Activated CD8-positive, alpha-beta memory T cell treated with anti-CD3 and anti-CD28 coated beads, Interleukin-2, amount 50 U/mL, for 4 hours (primary cell): ENCODE measurements at regions not wholly inside any gene's neighbourhood (a gene's known extent, or its start where the extent isn't known, plus 50 kb on each side); places are given as distances from the start of the nearest gene placed in this dataset.
"Not testable (repeated sequence)": the region's sequence is repeated elsewhere in the genome, so short reads cannot be mapped to it uniquely, and the experiment has no call there.

Experiments used
- DNase-seq: peaks from one replicate; pipeline ENCODE4 v3.0.0-alpha.2; 2020

DNA sequence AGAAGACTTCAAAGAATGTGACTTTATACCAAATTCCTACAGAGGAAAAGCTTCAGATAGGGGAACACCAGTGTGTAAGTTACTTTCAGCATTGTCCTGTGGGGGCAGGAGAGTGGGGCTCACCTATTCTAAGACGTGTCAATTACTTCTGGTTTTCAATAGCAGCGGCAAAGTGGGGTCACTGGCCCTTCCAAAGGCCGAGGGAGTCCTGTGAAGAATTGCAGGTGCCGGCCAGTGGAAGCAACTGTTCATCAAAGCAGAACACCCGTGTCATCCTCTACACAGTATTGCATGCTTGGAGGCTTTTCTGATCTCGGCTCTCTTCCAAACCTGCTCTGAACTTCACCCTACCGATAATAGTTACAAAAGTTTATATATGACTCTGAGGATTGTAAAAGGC, 1176.5 kb upstream of the TMEFF2 start:
- no peak for DNase-seq

DNA sequence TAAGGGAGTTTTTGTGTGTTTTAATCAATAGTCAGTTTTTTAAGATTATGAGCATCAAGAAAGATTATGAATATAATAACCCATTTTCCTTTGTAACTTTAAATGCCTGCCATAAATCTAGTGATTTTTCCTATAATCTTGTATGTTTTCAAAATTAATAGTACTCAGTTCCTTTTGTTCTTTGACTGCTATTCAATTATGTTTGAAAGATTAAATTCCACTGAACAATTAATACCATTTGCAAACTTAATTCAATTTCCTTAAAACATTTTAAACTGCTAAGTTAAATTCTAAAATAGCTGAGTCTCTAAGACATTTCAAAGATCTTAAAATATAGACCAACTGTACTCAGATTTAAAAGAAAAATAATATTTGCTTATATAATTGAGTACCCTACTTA, 1173.9 kb upstream of the TMEFF2 start:
- DNase-seq, result no peak

DNA sequence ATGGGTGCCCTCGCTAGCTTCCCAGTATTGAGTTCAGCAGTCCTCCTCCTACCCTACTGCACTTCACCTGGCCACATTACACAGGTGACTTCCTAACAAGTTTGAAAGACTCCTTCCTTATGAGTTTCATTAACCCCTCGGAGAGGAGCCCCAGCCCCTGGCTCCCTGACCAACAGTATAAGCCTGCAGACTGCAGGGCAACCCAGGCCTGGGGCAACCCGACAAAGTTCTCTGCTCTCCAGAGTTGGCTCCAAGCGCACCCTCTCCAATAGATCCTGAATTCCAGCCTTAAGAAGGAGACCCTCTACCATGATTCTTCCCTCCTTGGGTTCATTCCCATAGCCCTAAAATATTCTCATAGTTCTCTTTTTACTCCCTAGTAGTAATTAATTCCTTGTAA, 1162.8 kb upstream of the TMEFF2 start:
- no peak for DNase-seq

DNA sequence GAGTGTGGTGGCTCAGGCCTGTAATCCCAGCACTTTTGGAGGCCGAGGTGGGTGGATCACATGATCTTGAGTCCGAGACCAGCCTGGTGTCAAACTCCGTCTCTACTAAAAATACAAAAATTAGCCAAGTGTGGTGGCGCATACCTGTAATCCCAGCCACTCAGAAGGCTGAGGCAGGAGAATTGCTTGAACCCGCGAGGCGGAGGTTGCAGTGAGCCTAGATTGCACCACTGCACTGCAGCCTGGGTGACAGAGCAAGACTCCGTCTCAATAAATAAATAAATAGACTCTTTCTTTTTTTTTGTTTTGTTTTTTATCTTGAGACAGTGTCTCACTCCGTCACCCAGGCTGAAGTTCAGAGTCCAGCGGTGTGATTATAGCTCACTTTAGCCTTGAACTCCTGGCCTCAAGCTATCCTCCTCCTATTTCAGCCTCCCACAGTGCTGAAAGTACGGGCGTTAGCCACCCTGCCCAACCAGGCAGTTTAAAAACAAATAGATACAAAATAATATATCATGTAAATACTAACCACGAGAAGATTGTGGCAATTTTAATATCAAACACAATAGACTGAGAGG, 1158.0 kb upstream of the TMEFF2 start:
- not testable (repeated sequence) for DNase-seq

DNA sequence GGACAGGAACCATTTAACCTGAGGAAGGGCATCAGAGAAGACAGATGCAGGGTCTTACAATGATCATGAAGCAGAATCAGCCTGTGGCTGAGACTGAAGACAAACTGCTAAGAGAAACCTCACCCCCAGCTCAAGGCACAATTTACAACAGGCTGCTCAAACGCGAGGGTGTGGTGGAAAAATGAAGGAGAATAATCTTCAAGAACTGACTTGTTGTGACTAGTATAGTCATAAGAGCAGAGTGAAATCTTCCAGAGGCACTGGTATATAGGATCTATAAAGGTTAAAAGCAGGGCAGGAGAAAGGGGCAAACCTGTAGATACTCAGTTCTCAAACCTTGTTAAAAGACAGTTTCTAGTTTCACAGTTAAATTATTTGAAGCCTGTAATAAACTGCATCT, 1155.8 kb upstream of the TMEFF2 start:
- DNase-seq, result no peak

DNA sequence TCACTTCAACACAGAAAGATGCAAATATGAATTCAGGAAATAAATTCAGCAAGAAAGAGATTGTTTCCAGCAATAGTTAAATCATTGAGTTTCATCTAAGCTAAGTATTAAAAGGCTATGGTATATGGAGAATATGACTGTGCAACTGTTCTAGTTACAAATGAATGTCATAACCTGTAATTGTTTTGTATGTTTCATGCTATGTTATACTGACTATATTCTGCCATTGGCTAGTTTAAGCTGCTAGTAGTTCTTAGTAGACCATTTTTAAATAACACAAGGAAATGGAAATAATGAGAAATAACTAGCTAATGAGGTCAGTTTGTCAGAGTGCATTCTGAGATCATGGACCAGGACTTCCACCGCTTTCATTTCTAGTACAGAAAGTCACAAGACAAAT, 1154.9 kb upstream of the TMEFF2 start:
- DNase-seq, result no peak

DNA sequence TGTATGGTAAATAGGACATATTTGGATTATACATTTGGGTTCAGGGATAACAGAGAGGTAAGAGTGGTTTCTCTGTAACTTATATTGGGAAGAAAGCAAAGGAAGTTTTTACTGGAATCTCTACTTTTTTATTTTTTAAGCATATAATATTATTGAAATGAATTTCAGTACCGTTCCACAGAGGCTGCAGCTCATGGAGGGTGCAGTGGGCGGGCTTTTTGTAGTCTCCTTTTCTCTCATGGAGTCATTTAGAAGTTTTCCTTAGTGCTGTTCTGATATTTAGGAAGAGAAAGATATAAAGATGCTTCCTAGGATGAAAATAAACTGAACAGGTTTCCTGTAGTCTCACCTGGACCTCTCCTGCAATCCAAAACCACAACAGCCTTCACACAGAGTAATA, 1153.3 kb upstream of the TMEFF2 start:
- no peak for DNase-seq

DNA sequence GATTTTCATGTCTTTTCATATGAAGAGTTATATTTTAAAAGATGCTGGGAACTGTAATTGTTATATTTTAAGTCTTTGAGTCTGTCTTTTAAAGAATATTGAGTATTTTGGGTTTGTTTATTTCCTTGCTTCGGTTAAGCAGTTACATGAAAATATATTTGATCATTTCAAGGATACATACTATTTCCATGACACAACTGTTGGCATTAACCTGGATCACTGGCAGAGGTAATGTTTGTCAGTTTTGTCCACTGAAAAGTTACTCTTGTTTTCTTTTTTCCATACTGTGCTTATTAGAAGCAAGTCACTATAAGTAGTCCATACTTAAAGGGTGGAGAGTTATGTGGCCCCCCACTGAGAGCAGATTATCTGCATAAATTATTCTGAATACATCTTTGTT, 1142.0 kb upstream of the TMEFF2 start:
- no peak for DNase-seq

DNA sequence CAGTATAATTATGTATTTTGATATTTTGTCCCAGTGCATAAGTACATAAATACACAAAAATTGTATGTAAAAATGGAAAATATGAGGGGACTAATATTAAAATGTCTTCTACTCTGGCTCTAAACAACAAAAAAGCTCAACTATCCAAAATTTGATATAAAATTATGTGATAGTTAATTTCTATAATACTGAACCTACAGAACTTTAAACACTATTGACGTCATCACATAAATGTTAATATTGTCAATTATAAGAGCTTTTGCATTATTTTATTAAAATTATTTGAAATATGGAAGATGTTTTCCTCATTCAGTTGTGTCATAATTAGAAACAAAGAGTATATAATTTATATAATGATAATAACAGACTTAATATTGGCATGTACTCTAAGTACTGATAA, 1139.7 kb upstream of the TMEFF2 start:
- DNase-seq, result no peak

DNA sequence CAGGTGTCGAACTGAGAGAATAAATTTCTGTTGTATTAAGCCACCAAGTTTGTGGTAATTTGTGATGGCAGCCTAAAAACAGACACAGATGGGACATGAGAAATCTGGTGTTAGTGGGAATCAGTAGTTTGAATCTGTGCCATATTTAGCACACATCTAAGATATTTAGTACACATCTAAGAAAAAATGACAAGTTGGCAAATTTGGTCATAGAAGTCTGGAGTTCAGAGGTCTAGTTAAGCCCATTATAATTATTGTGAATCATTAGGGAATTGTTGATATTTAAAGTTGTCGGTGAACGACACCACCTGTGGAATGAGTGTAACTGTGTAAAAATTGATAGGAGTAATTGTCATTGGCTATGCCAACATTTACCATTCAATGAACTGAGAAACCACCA, 1138.8 kb upstream of the TMEFF2 start:
- DNase-seq, result no peak

DNA sequence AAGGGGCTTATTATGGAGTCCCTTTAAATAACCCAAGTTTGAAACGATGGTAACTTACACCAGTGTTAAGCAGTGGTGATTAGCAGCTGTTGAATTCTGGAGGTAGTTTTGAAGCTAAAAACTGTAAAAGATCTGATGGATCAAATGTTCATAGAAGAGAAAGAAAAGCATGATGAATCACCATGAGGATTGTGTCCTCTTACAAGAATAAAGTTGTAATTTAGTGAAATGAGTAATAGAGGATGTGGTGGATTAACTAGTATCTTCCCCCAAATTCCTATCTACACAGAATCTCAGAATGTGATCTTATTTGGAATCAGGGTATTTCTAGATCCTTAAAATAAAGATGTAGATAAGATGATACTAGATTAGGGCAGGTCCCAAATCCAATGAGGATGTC, 1138.2 kb upstream of the TMEFF2 start:
- DNase-seq, result no peak

DNA sequence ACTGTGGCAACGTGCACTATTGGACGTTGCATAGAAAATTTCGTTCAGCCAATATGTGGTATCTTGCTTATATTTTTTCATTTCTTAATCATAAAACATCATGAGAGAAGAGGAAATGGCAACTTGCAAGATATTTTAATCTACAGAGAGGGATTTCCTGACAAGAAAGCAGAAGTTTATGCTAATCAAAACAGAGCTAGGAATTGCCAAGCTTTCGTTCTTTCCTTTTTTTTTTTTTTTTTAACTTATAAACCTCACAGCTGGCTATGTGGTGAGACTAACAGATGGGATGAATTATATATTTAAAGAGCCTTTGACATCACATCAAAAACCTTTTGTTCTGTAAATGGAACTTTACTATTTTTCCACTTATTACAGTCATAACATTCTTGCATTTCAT, 1136.9 kb upstream of the TMEFF2 start:
- no peak for DNase-seq

DNA sequence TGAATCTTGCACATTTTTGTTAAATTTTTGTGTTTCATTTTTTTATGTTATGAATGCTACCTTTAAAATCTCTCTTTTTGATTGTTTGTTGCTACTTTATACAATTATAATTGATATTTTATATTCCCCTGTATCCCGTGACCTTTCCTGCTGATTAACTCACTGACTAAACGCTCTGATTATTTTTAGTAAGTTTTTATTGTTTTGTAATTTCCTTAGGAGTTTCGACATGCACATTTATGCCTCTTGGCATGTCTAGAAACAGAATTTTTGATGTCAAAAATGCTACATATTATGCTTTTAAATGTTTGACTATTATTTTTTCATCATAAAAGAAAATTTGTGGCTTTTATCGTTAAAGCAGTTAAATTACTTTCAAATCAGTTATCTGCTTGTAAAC, 1131.6 kb upstream of the TMEFF2 start:
- no peak for DNase-seq

DNA sequence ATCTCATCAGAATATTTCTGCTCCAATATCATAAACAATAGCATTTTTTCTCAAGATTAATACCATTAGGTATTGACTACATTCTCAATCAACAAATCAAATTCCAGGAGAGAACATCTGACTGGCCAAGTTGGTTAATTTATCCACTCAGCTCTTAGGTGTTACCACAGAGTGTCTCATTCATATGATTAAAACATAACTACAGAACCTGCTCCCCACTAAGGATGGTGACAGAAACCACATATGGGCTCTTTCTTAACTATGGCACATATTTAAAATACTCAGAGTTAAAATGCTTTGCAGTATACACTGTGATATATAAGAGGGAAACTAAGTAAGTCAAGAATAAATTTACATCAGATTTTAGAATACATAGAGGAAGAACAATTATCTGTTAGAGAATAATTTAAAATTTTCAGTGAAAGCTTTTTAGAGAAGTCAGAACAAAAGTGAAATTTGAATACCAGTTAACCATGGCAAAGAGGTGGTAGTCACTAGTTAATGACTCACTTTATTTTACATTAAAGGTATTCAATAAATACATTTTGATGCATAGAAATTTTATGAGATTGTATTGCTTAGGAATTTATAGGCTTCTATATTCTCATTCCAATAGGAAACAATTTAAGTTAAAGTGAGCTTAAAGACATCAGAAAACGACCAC, 1120.8 kb upstream of the TMEFF2 start:
- no peak for DNase-seq

DNA sequence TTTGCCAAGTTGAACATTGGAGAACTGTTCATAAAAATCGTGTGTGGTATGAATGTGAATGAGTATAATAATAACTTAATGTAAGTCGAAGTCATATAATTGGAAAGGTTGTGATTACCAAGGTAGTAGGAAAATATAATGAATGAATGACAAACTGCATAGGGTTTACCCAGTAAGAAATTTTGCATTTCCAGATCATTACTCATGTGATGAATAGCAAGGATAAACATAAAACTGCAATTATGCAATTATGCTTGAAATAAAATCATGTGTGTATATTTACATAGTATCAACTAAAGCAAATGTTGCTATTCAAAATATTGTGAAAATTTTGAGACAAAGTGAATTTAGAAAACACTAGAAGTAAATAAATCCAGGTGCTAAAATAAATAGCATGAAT, 1108.7 kb upstream of the TMEFF2 start:
- DNase-seq, result no peak

DNA sequence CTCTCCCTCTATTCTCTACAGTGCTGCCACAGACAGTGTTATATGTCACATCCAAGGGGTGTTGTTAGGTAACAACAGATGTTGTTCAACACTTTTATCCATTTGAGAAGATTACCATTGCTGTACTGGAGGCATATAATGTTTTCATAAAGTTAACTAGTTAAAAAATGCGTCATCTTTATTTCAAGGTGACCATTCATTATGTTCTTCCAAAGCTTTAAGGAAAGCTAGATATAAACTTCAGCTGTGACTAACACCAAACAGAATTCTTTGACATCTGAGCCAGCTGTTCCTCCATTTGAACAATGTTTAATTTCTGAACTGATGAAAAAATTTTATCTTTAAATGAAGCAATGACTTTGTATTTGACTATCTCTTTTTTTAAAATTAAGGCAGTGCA, 1099.6 kb upstream of the TMEFF2 start:
- DNase-seq, result no peak

DNA sequence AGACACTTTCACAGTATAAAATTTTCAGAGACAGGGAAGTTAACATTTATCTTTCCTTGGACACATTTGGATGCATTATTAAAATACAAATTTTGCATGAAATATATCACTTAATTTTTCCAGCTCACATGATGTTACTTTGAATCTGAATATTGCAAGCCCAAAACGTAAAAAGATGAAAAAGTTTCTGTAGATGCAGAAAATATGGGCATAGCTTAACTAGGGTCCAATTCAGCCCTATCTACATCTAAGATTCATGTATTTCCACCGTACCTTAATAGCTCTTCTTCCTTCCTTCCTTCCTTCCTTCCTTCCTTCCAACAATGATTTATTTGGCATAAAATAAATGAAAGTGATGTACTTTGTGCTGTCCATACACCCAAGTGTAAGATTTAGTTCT, 1084.6 kb upstream of the TMEFF2 start:
- DNase-seq, result no peak

DNA sequence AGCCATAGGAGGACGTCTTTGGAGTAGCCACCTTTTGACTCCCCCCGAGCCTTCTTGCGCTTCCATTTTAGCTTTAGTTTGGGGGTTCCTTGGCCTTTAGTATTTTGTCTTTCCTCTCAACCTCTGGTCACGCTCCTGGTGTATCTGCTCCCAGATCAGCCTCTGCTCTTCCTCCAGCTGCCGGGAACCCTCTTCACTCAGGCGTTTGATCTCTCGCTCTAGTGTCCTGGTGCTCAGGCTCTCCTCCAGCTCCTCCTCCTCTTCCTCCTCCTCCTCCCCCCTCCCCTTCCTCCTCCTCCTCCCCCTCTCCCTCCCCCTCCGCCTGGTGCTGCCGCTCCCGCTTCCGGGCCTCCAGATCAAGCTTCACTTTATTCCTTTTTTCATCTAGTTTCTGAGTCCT, 1082.3 kb upstream of the TMEFF2 start:
- DNase-seq, result no peak

DNA sequence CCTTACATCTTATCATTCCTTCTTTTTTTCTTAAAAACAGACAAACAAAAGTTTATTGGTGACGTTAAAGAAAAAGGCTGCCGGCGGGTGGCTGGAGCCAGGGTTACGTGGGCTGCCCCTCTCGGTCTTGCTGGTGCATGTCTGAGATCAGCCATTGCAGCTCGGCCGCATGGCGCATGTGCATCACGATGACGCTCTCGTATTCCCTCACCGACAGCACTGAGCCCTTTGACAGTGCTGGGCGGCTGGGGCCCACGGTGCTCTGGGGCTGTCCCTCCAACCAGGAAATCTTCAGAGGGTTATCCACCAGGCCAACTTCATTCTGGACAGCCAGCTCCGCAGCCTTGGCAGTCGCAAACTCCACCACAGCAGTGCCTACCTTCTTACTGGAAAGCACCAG, 1081.8 kb upstream of the TMEFF2 start:
- DNase-seq, result no peak

DNA sequence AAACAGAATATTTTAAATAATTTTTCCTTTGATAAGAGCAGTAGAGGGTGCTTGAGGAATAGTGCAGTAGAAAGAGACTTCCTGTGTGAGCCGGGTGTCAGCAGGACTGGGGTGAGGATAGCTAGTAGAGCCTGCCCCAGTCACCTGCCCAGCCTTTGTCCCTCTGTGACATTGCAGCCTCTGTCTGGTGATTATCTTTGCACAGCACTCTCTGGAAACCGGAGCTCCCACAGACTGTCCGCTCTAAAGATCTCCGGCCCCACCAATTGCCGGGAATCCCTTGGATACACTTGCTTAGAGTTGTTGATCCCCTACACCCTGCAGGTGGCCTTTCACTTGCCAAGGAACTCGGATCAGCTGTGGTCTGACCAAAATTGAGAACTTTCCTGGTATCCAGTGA, 1081.3 kb upstream of the TMEFF2 start:
- no peak for DNase-seq

DNA sequence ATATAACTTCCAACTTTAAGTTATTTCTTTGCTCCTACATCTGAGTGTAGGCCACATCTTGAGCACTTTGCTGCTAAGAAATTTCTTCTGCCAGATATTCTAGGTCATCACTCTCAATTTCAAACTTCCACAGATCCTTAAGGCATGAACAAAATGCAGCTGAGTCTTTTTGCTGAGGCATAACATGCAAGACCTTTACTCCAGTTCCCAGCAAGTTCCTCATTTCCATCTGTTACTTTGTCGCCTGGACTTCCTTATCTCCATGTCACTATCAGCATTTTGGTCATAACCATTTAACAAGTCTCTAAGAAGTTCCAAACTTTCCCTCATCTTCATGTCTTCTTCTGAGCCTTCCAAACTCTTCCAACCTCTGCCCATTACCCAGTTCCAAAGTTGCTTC, 1077.3 kb upstream of the TMEFF2 start:
- no peak for DNase-seq

DNA sequence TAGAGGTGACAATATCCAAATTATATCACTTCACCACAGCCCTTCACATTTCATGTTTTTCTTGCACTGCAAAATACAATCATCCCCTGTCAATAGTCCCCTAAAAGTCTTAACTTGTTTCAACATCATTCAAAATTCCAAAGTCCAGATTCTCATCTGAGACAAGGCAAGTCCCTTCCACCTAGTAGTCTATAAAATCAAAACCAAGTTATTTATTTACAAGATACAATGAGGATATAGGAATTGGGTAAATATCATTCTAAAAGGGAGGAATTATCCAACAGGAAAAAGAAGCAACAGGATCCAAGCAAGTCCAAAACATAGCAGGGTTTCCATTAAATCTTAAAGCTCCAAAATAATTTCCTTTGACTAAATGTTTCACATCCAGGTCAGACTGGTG, 1076.1 kb upstream of the TMEFF2 start:
- DNase-seq, result no peak

DNA sequence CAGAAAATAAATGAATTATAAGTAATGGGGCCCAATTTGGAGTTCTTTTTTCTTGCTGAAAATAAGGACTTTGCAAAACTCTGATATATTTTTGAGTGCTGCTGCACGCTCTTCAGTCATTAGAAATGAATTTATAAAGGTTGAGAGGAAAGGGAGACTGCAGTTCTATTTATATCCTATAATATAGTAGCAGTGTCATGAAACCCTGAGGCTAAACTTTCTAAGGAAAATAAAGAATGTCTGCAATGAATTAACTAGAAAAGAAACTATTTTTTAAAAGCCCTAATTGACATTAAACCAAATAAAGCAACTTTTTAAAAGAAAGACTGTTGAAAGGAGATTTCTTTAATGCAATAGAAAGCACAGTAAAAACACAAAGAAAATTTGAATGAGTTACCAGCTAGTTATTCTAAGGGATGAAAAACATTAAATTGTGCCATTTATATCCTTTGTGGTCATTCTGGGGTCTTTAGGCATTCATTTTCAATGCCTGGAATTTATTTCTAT, 1072.8 kb upstream of the TMEFF2 start:
- no peak for DNase-seq

DNA sequence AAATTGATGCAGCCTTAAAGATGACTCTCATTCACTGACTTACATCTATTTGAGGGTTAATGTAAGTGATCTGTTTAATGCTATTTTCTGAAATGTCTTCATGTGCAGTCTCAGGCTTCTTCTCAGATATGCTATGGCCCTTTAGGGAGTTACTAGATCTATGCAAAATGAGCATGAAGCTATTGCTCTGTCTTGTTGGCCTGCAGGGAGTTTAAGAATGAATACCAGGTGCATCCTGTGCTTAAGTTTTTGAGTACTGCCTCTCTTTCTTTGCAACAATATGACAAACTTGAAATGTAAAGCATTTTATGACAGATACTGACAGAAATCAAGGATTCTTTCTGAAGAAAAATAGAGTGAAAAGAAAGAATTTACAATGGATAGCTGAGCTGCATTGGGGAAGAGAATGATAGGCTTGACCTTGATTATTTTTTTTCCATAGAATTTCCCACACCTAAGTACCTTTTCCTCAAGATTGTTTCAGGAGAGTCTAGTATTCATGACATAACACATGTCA, 1058.3 kb upstream of the TMEFF2 start:
- DNase-seq, result no peak

DNA sequence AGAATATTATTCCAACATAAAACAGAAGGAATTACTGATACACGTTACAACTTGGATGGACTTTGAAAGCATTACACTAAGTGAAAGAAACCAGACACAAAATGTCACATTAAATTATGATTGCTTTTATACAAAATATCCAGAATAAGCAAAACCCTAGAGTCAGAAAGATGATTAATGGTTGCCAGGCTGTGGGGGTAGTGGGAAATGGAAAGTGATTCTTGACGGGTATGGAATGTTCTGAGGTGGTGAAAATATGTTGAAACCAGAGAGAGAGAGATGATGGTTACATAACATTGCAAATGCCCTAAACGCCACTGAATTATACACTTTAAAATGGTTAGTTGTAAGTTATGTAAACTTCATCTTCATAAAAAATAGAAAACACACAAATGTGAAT, 1057.2 kb upstream of the TMEFF2 start:
- no peak for DNase-seq
